Stimulated activated CD8-positive, alpha-beta memory T cell treated with anti-CD3 and anti-CD28 coated beads, Interleukin-2, amount 100 ng/mL, for 48 hours (primary cell): ENCODE measurements at regions not wholly inside any gene's neighbourhood (a gene's known extent, or its start where the extent isn't known, plus 50 kb on each side); places are given as distances from the start of the nearest gene placed in this dataset.

ENCODE experiments used
- DNase-seq, 2 donors: peaks; one replicate each; pipeline ENCODE4 v3.0.0-alpha.2; 2020; ENCODE audit warnings: low read depth in 2 of 2

DNA sequence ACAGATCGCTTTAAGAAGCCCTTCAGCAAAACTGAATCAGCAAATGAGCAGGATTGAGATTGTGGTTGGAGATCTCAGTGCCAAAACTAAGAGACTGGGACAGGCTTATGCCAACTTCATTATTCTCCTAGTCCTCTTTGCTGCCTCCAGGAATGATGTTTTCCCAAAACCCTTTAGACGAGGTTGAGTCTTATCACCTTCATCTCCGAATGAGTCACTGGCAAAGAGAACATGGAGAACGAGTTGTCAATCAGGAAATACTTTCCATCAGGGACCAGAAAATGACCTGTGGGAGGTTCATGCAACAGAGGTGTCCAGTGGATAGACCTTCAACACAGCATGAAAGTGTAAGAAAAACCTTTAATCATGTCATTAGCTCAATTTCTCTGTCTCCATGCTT lies 461.5 kb downstream of the RMST start:
- DNase-seq, result no peak

DNA sequence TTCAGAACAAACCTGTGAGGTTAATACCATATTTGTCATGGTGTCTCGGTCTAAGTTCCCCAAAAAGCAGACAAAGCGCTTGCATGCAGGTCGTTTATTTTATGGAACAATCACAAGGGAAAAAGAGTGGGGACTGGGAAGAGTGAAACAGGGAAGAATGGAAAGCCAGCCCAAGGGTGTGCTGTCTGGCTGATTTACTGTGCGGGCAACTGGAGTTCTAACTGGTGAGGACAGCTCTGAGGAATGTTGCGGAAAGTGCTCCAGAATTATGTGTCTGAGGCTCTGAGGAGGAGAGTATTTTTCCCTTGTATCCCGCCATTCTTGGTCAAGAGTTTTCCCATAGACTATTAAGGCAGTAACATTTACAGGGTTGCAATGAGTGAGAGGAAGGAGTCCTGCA lies 465.4 kb downstream of the RMST start:
- no peak for DNase-seq

DNA sequence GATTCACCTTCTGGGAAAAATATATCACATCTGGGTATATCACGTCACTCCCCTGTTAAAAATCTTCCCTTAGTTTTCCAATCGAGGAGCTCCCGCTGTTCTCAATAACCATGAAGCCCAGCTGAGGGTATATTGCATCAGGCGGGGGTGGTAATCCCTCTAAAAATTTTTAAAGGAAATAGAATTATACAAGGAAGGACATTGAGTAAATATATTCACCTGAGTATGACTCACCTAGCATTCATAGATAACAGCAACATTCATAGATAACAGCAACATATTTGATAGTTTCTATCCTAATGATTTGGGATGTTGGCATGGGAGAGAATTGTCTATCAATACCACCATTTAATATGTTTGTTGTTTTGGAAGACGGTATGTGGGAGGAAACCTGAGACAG lies 473.6 kb downstream of the RMST start:
- no peak for DNase-seq

DNA sequence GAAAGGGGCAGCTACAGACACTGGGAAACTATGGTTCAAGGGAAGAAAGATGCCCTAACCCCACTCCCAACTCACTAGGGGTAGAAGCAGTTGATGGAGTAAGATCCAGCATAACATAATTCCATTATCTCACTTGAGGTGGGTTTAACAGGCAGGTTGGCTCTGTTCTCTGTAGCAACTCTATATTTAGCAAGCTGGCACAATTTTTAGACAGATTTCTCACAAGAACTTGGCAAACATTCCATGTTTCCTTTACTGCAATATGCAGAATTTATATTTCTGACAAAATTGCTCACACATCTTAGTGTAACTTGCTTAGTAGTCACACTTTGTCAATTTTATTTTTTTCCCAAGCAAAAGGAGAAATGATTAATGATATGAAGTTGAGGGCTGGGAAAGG lies 475.4 kb downstream of the RMST start:
- DNase-seq, result no peak

GRCh38 chr12:97939156-97939555 lies 476.6 kb downstream of the RMST start:
- DNase-seq, result no peak

GRCh38 chr12:97940105-97940504 lies 477.5 kb downstream of the RMST start:
- DNase-seq, result no peak

- DNase-seq, result no peak
Observed at GRCh38 chr12:97940629-97941028, 478.0 kb downstream of the RMST start.

DNA sequence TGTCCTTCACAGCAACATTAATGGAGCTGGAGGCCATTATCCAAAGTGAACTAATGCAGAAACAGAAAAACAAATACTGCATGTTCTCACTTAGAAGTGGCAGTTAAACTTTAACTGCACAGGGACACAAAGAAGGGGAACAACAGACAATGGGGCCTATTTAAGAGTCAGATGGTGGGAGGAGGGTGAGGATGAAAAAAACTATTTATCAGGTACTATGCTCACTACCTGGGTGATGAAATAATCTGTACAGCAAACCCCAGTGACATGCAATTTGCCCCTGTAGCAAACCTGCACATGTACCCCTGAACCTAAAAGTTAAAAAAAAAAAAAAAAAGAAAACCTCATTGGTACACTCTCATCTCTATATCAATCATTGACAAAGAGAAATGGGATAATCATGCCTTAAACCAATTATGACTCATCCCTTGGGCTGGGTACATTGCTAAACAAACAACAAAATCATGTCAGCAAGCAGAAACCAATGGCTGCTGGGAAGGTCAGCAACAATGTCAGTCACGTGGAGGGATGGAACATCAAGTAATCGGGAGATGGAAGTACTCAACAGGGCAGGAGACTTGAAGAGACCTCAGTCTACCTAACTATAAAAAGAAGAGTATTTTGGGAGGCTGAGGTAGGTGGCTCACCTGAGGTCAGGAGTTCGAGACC lies 479.2 kb downstream of the RMST start:
- no peak for DNase-seq

GRCh38 chr12:97943359-97943758 lies 480.8 kb downstream of the RMST start:
- DNase-seq, result no peak

DNA sequence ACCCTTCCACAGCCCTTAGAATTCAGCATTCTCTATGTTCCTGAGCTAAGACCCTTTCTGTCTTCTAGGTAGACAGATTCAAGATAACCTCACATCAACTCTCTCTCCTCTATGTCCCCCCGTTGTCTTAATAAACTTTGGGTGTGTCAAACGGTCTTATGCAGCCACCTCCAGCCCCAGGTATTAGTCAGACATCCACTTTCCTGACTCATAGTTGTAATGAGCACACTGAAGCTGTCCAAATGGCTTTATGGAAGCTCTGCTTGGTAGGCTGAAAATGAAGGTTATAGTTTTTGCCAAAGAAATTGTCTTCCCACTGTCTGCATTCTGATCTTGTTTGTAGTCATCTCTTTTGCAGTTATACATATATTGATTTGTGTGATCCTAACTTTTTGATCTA lies 482.0 kb downstream of the RMST start:
- DNase-seq, result no peak

GRCh38 chr12:97946701-97947100 lies 484.1 kb downstream of the RMST start:
- DNase-seq, result no peak

- no peak for DNase-seq
Observed at GRCh38 chr12:97948591-97948990, 486.0 kb downstream of the RMST start.

DNA sequence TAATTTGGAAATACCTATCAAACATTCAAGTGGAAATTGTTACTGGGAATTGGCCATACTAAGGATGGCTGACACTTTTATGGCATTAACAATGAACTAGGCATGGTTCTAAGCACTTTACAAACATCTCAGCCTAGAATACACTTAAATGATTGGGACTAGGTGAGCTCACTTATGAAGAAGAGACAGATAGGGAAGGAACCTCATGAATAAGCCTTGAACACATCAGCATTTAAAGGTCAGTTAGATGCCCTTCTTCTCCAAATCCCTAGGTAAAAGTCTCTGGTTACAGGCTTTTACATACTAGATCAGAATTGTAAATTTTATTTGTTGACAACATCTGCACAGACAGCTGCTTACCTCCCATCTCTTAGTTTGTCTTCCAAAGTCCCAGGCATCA lies 488.6 kb downstream of the RMST start:
- DNase-seq, result no peak

DNA sequence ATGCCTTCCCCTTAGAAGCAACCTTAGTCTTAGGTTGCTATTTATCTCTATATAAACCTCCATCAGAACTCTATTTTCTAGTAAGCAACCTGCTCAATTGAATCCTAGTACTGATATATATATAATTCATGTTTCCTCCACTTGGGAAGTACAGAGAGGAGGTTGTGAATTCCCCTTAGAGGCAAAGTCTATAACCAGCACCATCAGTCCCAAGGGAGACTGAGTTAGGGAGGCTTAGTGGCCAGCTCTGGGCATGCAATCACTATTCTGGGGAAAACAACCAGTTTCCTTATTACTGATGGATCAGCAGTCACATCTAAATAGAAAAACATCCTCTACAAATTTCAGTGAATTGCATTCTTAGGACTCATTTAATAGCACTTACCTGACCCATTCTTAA lies 489.1 kb downstream of the RMST start:
- no peak for DNase-seq

DNA sequence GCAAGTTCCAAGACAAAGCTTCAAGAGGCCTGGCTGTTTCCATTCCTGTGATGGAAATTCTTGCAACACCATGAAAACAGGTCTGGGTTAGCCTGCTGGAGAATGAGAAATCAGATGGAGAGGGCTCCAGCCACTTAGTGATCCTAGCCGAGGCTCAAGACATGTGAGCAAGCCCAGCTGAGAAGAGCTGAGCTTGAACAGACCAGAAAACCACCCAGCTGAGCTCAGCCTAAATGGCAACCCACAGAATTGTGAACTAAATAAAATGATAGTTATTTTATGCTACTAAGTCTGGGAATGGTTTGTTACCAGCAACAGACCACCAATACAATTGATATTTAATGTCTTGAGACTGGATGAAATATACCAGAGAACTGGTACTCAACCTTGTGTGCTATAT lies 494.5 kb downstream of the RMST start:
- no peak for DNase-seq

GRCh38 chr12:97960225-97960624 lies 497.6 kb downstream of the RMST start:
- no peak for DNase-seq

DNA sequence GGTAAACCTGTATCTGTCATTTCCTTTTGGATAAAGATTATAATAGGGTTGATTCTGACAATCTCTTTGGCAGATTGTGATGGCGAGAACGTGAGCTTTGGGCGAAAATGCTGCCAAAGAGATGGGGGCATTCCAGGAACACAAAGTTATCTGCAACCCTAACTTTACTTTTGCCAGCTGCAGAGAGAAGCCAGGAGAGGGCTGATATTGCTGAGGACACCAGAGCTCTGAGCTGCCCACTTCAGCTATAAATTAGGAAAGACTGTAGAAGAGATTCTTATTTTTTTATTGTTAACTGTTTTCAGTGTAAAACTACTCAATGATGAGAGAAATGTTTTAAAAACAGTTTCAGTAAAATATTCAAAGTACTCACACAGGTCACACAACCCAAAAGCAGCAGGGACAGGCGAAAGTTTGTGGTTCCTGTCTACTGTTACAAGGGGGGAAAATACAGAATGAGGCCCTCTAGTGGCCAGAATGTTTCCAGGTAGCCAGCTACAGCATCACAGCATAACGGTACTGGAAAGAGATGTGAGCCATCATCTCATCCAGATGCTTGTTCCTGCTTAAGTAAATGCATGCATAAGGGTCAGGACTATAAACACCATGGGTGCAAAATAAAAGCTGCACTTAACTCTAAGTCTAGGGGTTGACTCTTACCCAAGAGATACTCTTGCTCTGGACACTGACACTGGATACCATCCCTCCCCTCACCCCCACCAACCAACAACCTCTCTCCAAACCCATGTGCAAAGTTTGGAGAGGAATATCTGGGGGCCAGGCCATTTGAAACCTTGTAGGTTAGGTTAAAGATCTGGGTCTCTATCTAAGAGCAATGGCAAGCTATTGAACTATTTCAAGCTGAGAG lies 498.4 kb downstream of the RMST start:
- no peak for DNase-seq

- DNase-seq, result no peak
Observed at GRCh38 chr12:97967831-97968230, 505.2 kb downstream of the RMST start.

GRCh38 chr12:97968641-97969197 lies 506.1 kb downstream of the RMST start:
- no peak for DNase-seq

GRCh38 chr12:97977870-97978405 lies 515.3 kb downstream of the RMST start:
- no peak for DNase-seq

- DNase-seq, result no peak
Observed at GRCh38 chr12:97982684-97983083, 520.1 kb downstream of the RMST start.

GRCh38 chr12:97983796-97984195 lies 521.2 kb downstream of the RMST start:
- no peak for DNase-seq

- no peak for DNase-seq
Observed at GRCh38 chr12:97984436-97984835, 521.8 kb downstream of the RMST start.
